ENCODE measurements at regions not wholly inside any gene's neighbourhood (a gene's known extent, or its start where the extent isn't known, plus 50 kb on each side); places are given as distances from the start of the nearest gene placed in this dataset.

DNA sequence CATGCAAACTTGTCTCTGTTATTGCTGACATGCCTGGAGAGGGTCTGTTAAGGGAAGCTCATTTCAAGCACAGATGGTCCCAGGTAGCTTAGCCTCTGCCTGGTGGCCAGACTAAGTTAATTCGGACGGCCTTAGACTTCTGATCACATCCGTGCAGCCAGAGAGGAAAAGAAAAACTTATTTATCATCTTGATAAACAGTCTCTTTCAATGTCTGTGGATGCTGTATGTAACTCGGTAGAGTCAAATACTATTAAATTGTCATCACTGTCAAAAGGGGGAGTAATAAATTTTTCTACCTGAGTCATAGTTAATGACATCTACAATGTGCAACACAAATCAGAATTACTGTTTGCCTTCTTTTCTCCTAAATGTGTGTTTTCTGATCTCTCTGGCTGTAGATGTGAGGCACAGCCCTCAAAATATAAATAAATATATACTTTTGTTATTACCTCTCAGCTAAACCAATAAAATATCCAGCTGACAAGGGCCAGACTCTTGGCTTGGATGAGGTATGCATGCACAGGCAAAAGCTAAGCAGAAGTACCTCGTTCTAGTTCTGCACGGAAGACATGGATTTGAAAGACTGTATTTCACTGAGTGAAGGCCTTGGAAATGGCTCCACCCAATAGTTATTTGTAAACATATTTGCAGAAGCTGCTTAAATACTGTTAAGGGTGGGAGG lies 530.0 kb downstream of the TAFA4 start:
- Histone ChIP-seq H3K4me1 (ENCODE audit: insufficient read depth, low read length, severe bottlenecking) (no peaks in the 10 kb centered on the region), H3K9me3 (ENCODE audit: low read length) (no peaks in the 10 kb centered on the region), H3K27ac (ENCODE audit: low read depth, low read length, poor library complexity, severe bottlenecking) (no peak overlapping the region), H3K4me2 (ENCODE audit: low read length) (no peak overlapping the region), H3K36me3 (ENCODE audit: insufficient read depth, low read length) (no peaks in the 10 kb centered on the region), H3F3A (ENCODE audit: insufficient read depth, low read length) (no peaks in the 10 kb centered on the region), H3K27me3 (ENCODE audit: insufficient read depth, low read length) (no peaks in the 10 kb centered on the region), H4K20me1 (ENCODE audit: insufficient read depth, low read length) (no peaks in the 10 kb centered on the region), H3K9me2 (ENCODE audit: low read depth, low read length) (no peaks in the 10 kb centered on the region), H2AFZ (ENCODE audit: low read length) (no peak overlapping the region), H3K4me3 (ENCODE audit: low read depth, low read length, poor library complexity, severe bottlenecking) (no peak overlapping the region), H3K79me2 (ENCODE audit: insufficient read depth, low read length) (no peaks in the 10 kb centered on the region), H3K9ac (ENCODE audit: low read length) (no peak overlapping the region)
- no peak for TF ChIP-seq EZH2 (IDR thresholded peaks at IDR 0.05; ENCODE audit: borderline replicate concordance, low read length)
- TF ChIP-seq, protein P1, sequence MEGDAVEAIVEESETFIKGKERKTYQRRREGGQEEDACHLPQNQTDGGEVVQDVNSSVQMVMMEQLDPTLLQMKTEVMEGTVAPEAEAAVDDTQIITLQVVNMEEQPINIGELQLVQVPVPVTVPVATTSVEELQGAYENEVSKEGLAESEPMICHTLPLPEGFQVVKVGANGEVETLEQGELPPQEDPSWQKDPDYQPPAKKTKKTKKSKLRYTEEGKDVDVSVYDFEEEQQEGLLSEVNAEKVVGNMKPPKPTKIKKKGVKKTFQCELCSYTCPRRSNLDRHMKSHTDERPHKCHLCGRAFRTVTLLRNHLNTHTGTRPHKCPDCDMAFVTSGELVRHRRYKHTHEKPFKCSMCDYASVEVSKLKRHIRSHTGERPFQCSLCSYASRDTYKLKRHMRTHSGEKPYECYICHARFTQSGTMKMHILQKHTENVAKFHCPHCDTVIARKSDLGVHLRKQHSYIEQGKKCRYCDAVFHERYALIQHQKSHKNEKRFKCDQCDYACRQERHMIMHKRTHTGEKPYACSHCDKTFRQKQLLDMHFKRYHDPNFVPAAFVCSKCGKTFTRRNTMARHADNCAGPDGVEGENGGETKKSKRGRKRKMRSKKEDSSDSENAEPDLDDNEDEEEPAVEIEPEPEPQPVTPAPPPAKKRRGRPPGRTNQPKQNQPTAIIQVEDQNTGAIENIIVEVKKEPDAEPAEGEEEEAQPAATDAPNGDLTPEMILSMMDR (IDR thresholded peaks at IDR 0.05; ENCODE audit: low read length) = no peak

- no peak overlapping the region for H3K27ac ChIP-seq (ENCODE audit: low read depth, low read length, poor library complexity, severe bottlenecking)
- H3K9ac ChIP-seq (ENCODE audit: low read length) = no peak overlapping the region
- TF ChIP-seq EZH2 (IDR thresholded peaks at IDR 0.05; ENCODE audit: borderline replicate concordance, low read length) = no peak
- TF ChIP-seq, protein P1 (IDR thresholded peaks at IDR 0.05; ENCODE audit: low read length) = no peak
- no peaks in the 10 kb centered on the region for H3K4me1 ChIP-seq (ENCODE audit: insufficient read depth, low read length, severe bottlenecking)
- no peaks in the 10 kb centered on the region for H3K9me2 ChIP-seq (ENCODE audit: low read depth, low read length)
- no peaks in the 10 kb centered on the region for H3F3A ChIP-seq (ENCODE audit: insufficient read depth, low read length)
- no peak overlapping the region for H3K4me2 ChIP-seq (ENCODE audit: low read length)
- no peaks in the 10 kb centered on the region for H3K27me3 ChIP-seq (ENCODE audit: insufficient read depth, low read length)
- H3K4me3 ChIP-seq (ENCODE audit: low read depth, low read length, poor library complexity, severe bottlenecking) = no peak overlapping the region
- H2AFZ ChIP-seq (ENCODE audit: low read length) = no peak overlapping the region
- no peaks in the 10 kb centered on the region for H4K20me1 ChIP-seq (ENCODE audit: insufficient read depth, low read length)
- H3K36me3 ChIP-seq (ENCODE audit: insufficient read depth, low read length) = no peaks in the 10 kb centered on the region
- H3K79me2 ChIP-seq (ENCODE audit: insufficient read depth, low read length) = no peaks in the 10 kb centered on the region
- no peaks in the 10 kb centered on the region for H3K9me3 ChIP-seq (ENCODE audit: low read length)
Observed at GRCh38 chr3:68378631-68379030, 553.7 kb downstream of the TAFA4 start.

GRCh38 chr3:68373727-68374126 lies 558.6 kb downstream of the TAFA4 start:
- H3F3A ChIP-seq (ENCODE audit: insufficient read depth, low read length) = no peaks in the 10 kb centered on the region

More at GRCh38 chr3:68373727-68374126, 558.6 kb downstream of the TAFA4 start:
- Histone ChIP-seq H2AFZ (ENCODE audit: low read length) (no peak overlapping the region), H3K79me2 (ENCODE audit: insufficient read depth, low read length) (no peaks in the 10 kb centered on the region), H3K27ac (ENCODE audit: low read depth, low read length, poor library complexity, severe bottlenecking) (no peak overlapping the region), H3K27me3 (ENCODE audit: insufficient read depth, low read length) (no peaks in the 10 kb centered on the region), H4K20me1 (ENCODE audit: insufficient read depth, low read length) (no peaks in the 10 kb centered on the region), H3K4me3 (ENCODE audit: low read depth, low read length, poor library complexity, severe bottlenecking) (no peak overlapping the region), H3K9me3 (ENCODE audit: low read length) (no peaks in the 10 kb centered on the region), H3K36me3 (ENCODE audit: insufficient read depth, low read length) (no peaks in the 10 kb centered on the region), H3K4me1 (ENCODE audit: insufficient read depth, low read length, severe bottlenecking) (no peaks in the 10 kb centered on the region), H3K4me2 (ENCODE audit: low read length) (no peak overlapping the region), H3K9me2 (ENCODE audit: low read depth, low read length) (no peaks in the 10 kb centered on the region), H3K9ac (ENCODE audit: low read length) (no peak overlapping the region)
- TF ChIP-seq, protein P1 (IDR thresholded peaks at IDR 0.05; ENCODE audit: low read length) = no peak
- TF ChIP-seq EZH2 (IDR thresholded peaks at IDR 0.05; ENCODE audit: borderline replicate concordance, low read length) = no peak

All from OCI-LY1 (cell line).